Endothelial cell of umbilical vein (primary cell): ENCODE measurements at regions not wholly inside any gene's neighbourhood (a gene's known extent, or its start where the extent isn't known, plus 50 kb on each side); places are given as distances from the start of the nearest gene placed in this dataset.

ENCODE experiments used
- EZH2 ChIP-seq: IDR thresholded peaks from 2 replicates; pipeline ENCODE4 v1.6.1; 2012; ENCODE audit warnings: borderline replicate concordance, low read depth, mild to moderate bottlenecking, moderate library complexity, low read length, inconsistent platforms; ENCODE audit not compliant: severe bottlenecking
- MYC ChIP-seq: IDR thresholded peaks from one replicate; pipeline ENCODE4 v1.6.1; 2011; ENCODE audit warnings: mild to moderate bottlenecking, low read depth, low read length
- POLR2A ChIP-seq: IDR thresholded peaks from 2 replicates; pipeline ENCODE4 v1.6.1; 2012; ENCODE audit warnings: low read depth, mild to moderate bottlenecking, control low read depth, low read length
- POLR2AphosphoS5 ChIP-seq: IDR thresholded peaks from 2 replicates; pipeline ENCODE4 v1.6.1; 2012; ENCODE audit warnings: low read depth, mild to moderate bottlenecking, control low read depth, low read length, moderate library complexity; ENCODE audit not compliant: insufficient read depth
- TF ChIP-seq, protein P1 (sequence below), 2 donors: IDR thresholded peaks; 1 replicate in 1 of 2; 2 replicates in 1 of 2; pipeline ENCODE4 v1.5.1; 2011; ENCODE audit warnings: low read length in 2 of 2, mild to moderate bottlenecking in 2 of 2, moderate library complexity in 2 of 2, control low read depth in 1 of 2, inconsistent platforms in 1 of 2, low read depth in 1 of 2; ENCODE audit not compliant: insufficient read depth in 1 of 2; ENCODE audit errors: extremely low read depth in 1 of 2

DNA sequence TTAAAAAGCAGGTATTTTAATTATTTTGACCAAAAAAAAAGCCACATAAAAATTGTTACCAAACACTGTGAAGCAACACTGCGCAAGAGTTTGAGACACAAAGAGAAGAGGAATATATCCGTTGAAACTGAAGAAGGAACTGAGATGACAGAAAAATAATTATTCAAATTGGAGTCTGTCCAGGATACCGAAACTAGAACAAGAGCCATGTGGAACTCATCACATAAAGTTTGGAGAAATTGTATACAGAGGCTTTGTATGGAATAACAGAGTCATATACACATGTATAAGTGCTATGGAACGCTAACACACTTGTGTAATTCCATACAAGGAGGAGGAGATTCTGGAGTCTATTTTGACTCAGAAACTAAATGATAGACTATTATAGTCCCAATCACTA, 675.1 kb upstream of the ADGRL2 start:
- TF ChIP-seq, protein P1, sequence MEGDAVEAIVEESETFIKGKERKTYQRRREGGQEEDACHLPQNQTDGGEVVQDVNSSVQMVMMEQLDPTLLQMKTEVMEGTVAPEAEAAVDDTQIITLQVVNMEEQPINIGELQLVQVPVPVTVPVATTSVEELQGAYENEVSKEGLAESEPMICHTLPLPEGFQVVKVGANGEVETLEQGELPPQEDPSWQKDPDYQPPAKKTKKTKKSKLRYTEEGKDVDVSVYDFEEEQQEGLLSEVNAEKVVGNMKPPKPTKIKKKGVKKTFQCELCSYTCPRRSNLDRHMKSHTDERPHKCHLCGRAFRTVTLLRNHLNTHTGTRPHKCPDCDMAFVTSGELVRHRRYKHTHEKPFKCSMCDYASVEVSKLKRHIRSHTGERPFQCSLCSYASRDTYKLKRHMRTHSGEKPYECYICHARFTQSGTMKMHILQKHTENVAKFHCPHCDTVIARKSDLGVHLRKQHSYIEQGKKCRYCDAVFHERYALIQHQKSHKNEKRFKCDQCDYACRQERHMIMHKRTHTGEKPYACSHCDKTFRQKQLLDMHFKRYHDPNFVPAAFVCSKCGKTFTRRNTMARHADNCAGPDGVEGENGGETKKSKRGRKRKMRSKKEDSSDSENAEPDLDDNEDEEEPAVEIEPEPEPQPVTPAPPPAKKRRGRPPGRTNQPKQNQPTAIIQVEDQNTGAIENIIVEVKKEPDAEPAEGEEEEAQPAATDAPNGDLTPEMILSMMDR (IDR thresholded peaks at IDR 0.05; ENCODE audit: extremely low read depth in 1 of 2, insufficient read depth in 1 of 2, low read depth in 1 of 2, low read length in 2 of 2), result no peak
- TF ChIP-seq POLR2A (no peak), POLR2AphosphoS5 (no peak), EZH2 (no peak), MYC (no peak)
